NCI-H2196 treated with DMSO at 0.1 percent for 48 hours (cell line): ENCODE measurements at regions not wholly inside any gene's neighbourhood (a gene's known extent, or its start where the extent isn't known, plus 50 kb on each side); places are given as distances from the start of the nearest gene placed in this dataset.
"Not testable (repeated sequence)": the region's sequence is repeated elsewhere in the genome, so short reads cannot be mapped to it uniquely, and the experiment has no call there.

ENCODE experiments used
- DNase-seq: peaks from one replicate; lab custom pipeline; 2025; ENCODE audit not compliant: unreplicated experiment; lab: John Stamatoyannopoulos, UW

GRCh38 chr2:150138587-150138986 lies 348.9 kb downstream of the RND3 start:
- no peak for DNase-seq

- no peak for DNase-seq
Measured at GRCh38 chr2:150137338-150138069, 350.0 kb downstream of the RND3 start.

GRCh38 chr2:150136893-150137292 lies 350.6 kb downstream of the RND3 start:
- no peak for DNase-seq

- no peak for DNase-seq
Measured at GRCh38 chr2:150136401-150136800, 351.1 kb downstream of the RND3 start.

GRCh38 chr2:150135223-150135883 lies 352.1 kb downstream of the RND3 start:
- no peak for DNase-seq

- DNase-seq, result no peak
Measured at GRCh38 chr2:150134223-150134857, 353.1 kb downstream of the RND3 start.

- DNase-seq, result peak; percentile 48
Measured at GRCh38 chr2:150133623-150134022, 353.8 kb downstream of the RND3 start.

- no peak for DNase-seq
Measured at GRCh38 chr2:150129921-150130575, 357.4 kb downstream of the RND3 start.

GRCh38 chr2:150127995-150128394 lies 359.5 kb downstream of the RND3 start:
- no peak for DNase-seq

GRCh38 chr2:150127346-150127990 lies 360.0 kb downstream of the RND3 start:
- no peak for DNase-seq

GRCh38 chr2:150126839-150127238 lies 360.6 kb downstream of the RND3 start:
- DNase-seq, result no peak

GRCh38 chr2:150126143-150126740 lies 361.2 kb downstream of the RND3 start:
- DNase-seq, result no peak

- no peak for DNase-seq
Measured at GRCh38 chr2:150125708-150126107, 361.8 kb downstream of the RND3 start.

- DNase-seq, result no peak
Measured at GRCh38 chr2:150125188-150125587, 362.3 kb downstream of the RND3 start.

- no peak for DNase-seq
Measured at GRCh38 chr2:150124739-150125138, 362.7 kb downstream of the RND3 start.

- DNase-seq, result no peak
Measured at GRCh38 chr2:150122871-150123613, 364.4 kb downstream of the RND3 start.

GRCh38 chr2:150122156-150122555 lies 365.3 kb downstream of the RND3 start:
- no peak for DNase-seq

- DNase-seq, result no peak
Measured at GRCh38 chr2:150120326-150120955, 367.0 kb downstream of the RND3 start.

GRCh38 chr2:150119819-150120218 lies 367.6 kb downstream of the RND3 start:
- DNase-seq, result no peak

- DNase-seq, result not testable (repeated sequence)
Measured at GRCh38 chr2:150114089-150114488, 373.4 kb downstream of the RND3 start.
